B cell (primary cell): ENCODE measurements at regions not wholly inside any gene's neighbourhood (a gene's known extent, or its start where the extent isn't known, plus 50 kb on each side); places are given as distances from the start of the nearest gene placed in this dataset.

Experiments
- ATAC-seq: fragments of 200-7000 bp; cut with Tn5 transposase; one replicate; pipeline ENCODE4 v1.10.0; 2021; ENCODE audit warnings: low read depth, mild to moderate bottlenecking, moderate number of reproducible peaks, moderate library complexity
- CTCF ChIA-PET: fragments of 350-600 bp; sonication (Branson Sonifier 250); formaldehyde crosslinking; loops from one replicate; lab custom pipeline; 2021; ENCODE audit warnings: antibody characterized with exemption, inconsistent platforms; lab: Charles Lee
- POLR2A ChIA-PET: fragments of 350-600 bp; sonication (Branson Sonifier 250); formaldehyde crosslinking; loops from one replicate; lab custom pipeline; 2021; ENCODE audit warnings: antibody characterized with exemption; lab: Charles Lee
- DNase-seq: peaks from one replicate; pipeline ENCODE4 v3.0.0; 2013
- H2AFZ ChIP-seq: 2 replicates; pipeline ENCODE4 v1.6.1; 2012; ENCODE audit warnings: mild to moderate bottlenecking, low read depth, low read length; ENCODE audit not compliant: insufficient read depth, poor library complexity, severe bottlenecking
- H3K27ac ChIP-seq, 2 donors: 1 replicate in 1 of 2; 2 replicates in 1 of 2; pipeline ENCODE4 v1.5.1; 2012 to 2013; ENCODE audit warnings: low read length in 2 of 2, mild to moderate bottlenecking in 2 of 2, moderate library complexity in 1 of 2
- H3K27me3 ChIP-seq, 4 experiments: fragments of 200-600 bp in 1 of 4; sonication (generic) in 1 of 4; replicated peaks in 1 of 4; 1 replicate in 2 of 4; 2 replicates in 2 of 4; pipeline versions ENCODE4 v1.6.1 to v1.7.0; 2013 to 2016; ENCODE audit warnings: low read length in 3 of 4, mild to moderate bottlenecking in 2 of 4, mixed read lengths in 1 of 4, moderate library complexity in 1 of 4; ENCODE audit not compliant: insufficient read depth in 4 of 4, control insufficient read depth in 3 of 4; ENCODE audit errors: control extremely low read depth in 1 of 4
- H3K36me3 ChIP-seq, 2 experiments: replicated peaks in 1 of 2; 1 replicate in 1 of 2; 2 replicates in 1 of 2; pipeline versions ENCODE4 v1.6.1 to v1.7.1; 2013; ENCODE audit warnings: low read length in 1 of 2; ENCODE audit not compliant: insufficient read depth in 2 of 2, control insufficient read depth in 1 of 2; ENCODE audit errors: control extremely low read depth in 1 of 2, extremely low read depth in 1 of 2
- H3K4me1 ChIP-seq, 2 donors: fragments of 200-600 bp in 1 of 2; sonication (generic) in 1 of 2; 1 replicate in 1 of 2; 2 replicates in 1 of 2; pipeline versions ENCODE4 v1.5.1 to v1.6.1; 2013 to 2017; ENCODE audit warnings: low read length in 2 of 2; ENCODE audit not compliant: control insufficient read depth in 2 of 2, insufficient read depth in 2 of 2
- H3K4me2 ChIP-seq: replicated peaks from 2 replicates; pipeline ENCODE3; 2012; ENCODE audit warnings: mild to moderate bottlenecking, low read depth, low read length; ENCODE audit not compliant: poor library complexity, severe bottlenecking
- H3K4me3 ChIP-seq, 5 experiments: fragments of 200-600 bp in 1 of 5; sonication (generic) in 1 of 5; 1 replicate in 3 of 5; 2 replicates in 2 of 5; pipeline versions ENCODE4 v1.5.1 to v1.7.0; 2011 to 2016; ENCODE audit warnings: low read length in 4 of 5, mild to moderate bottlenecking in 4 of 5, low read depth in 2 of 5, control low read depth in 1 of 5, moderate library complexity in 1 of 5; ENCODE audit not compliant: insufficient read depth in 1 of 5; ENCODE audit errors: control extremely low read depth in 1 of 5, extremely low read depth in 1 of 5
- H3K79me2 ChIP-seq: fragments of 200-600 bp; sonication (generic); one replicate; pipeline ENCODE4 v1.6.0; 2016; ENCODE audit warnings: low read length; ENCODE audit not compliant: control insufficient read depth, insufficient read depth
- H3K9ac ChIP-seq: fragments of 200-600 bp; sonication (generic); 2 replicates; pipeline ENCODE4 v1.6.1; 2017; ENCODE audit warnings: mild to moderate bottlenecking, low read length, moderate library complexity
- H3K9me3 ChIP-seq, 3 donors: one replicate each; pipeline versions ENCODE4 v1.6.1 to v1.7.1; 2013; ENCODE audit warnings: low read length in 2 of 3; ENCODE audit not compliant: control insufficient read depth in 2 of 3, insufficient read depth in 1 of 3; ENCODE audit errors: control extremely low read depth in 1 of 3
- H4K20me1 ChIP-seq: 2 replicates; pipeline ENCODE4 v1.6.0; 2012; ENCODE audit warnings: mild to moderate bottlenecking, low read length; ENCODE audit not compliant: insufficient read depth, control insufficient read depth, poor library complexity, severe bottlenecking
- H3K27ac Mint-ChIP-seq: one replicate; pipeline ENCODE4 v1.8.0; 2021; ENCODE audit warnings: mixed read lengths
- H3K27me3 Mint-ChIP-seq: one replicate; pipeline ENCODE4 v1.8.0; 2021; ENCODE audit warnings: mixed read lengths
- H3K4me1 Mint-ChIP-seq: one replicate; pipeline ENCODE4 v1.8.0; 2021; ENCODE audit warnings: mixed read lengths
- H3K4me3 Mint-ChIP-seq: one replicate; pipeline ENCODE4 v1.8.0; 2021; ENCODE audit warnings: mixed read lengths
- H3K9me3 Mint-ChIP-seq: one replicate; pipeline ENCODE4 v1.8.0; 2022; ENCODE audit warnings: mixed read lengths; ENCODE audit not compliant: insufficient read depth
- EZH2 ChIP-seq: IDR thresholded peaks from 2 replicates; pipeline ENCODE4 v1.6.1; 2012; ENCODE audit warnings: borderline replicate concordance, low read depth, mild to moderate bottlenecking, moderate library complexity, low read length; ENCODE audit not compliant: insufficient read depth, poor library complexity, severe bottlenecking
- WGBS: methylation state at CpG from one replicate; pipeline ENCODE4 v1.1.5; 2013; ENCODE audit warnings: missing lambda C conversion rate; ENCODE audit not compliant: insufficient coverage; 5-methylcytosine and 5-hydroxymethylcytosine counted together
- intact Hi-C: fragments of 100-400 bp; cut with micrococcal nuclease; formaldehyde crosslinking; loops from one replicate; pipeline ENCODE4 v1.10.0; 2022
- TF ChIP-seq, protein P1 (sequence below): fragments of 200-600 bp; IDR thresholded peaks from one replicate; pipeline ENCODE4 v1.8.0; 2022; ENCODE audit warnings: antibody characterized with exemption, mild to moderate bottlenecking

DNA sequence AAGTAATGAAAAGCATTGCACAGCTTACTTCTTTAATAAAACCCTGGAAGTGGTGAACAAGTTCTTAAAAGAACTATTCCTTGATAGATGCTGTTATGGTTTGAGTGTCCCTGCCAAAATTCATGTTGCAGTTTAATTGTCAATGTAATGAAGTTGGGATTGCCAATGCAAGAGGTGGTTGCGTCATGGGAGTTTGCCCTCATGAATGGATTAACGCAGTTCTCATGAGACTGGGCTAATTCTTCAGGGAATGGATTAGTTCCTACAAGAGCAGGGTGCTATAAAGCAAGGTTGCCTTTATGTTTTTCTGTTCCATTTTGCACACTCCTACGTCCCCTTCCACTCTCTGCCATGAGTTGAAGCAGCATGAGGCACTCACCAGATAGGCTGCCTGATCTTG, 446.7 kb upstream of the B3GALT2 start:
- intact Hi-C loops, result no loop called here
- CTCF ChIA-PET, result no interaction called here
- no peak overlapping the region for H3K27ac Mint-ChIP-seq

GRCh38 chr1:193631306-193631705, 444.9 kb upstream of the B3GALT2 start:
- Histone ChIP-seq H3K27ac (no peak overlapping the region), H3K4me3 (no peak overlapping the region), H2AFZ (no peak overlapping the region), H3K4me1 (no peaks in the 10 kb centered on the region), H3K4me2 (no peak overlapping the region), H3K9me3 (no peaks in the 10 kb centered on the region), H3K27me3 (no peaks in the 10 kb centered on the region), H3K36me3 (no peaks in the 10 kb centered on the region), H3K79me2 (no peaks in the 10 kb centered on the region), H3K9ac (no peak overlapping the region), H4K20me1 (no peaks in the 10 kb centered on the region)
- WGBS, result 40% methylated on average over 1 of the region's 3 CpGs
- no peak overlapping the region for H3K27ac Mint-ChIP-seq
- ChIA-PET POLR2A (no interaction called here), CTCF (no interaction called here)
- DNase-seq (no peak), ATAC-seq (no peak)
- H3K4me1 Mint-ChIP-seq, result no peaks in the 10 kb centered on the region
- no peak overlapping the region for H3K4me3 Mint-ChIP-seq
- H3K9me3 Mint-ChIP-seq, result no peaks in the 10 kb centered on the region
- intact Hi-C loops, result no loop called here
- H3K27me3 Mint-ChIP-seq, result peaks cover 15% of the 10 kb centered on the region
- no peak for TF ChIP-seq EZH2
- TF ChIP-seq, protein P1, sequence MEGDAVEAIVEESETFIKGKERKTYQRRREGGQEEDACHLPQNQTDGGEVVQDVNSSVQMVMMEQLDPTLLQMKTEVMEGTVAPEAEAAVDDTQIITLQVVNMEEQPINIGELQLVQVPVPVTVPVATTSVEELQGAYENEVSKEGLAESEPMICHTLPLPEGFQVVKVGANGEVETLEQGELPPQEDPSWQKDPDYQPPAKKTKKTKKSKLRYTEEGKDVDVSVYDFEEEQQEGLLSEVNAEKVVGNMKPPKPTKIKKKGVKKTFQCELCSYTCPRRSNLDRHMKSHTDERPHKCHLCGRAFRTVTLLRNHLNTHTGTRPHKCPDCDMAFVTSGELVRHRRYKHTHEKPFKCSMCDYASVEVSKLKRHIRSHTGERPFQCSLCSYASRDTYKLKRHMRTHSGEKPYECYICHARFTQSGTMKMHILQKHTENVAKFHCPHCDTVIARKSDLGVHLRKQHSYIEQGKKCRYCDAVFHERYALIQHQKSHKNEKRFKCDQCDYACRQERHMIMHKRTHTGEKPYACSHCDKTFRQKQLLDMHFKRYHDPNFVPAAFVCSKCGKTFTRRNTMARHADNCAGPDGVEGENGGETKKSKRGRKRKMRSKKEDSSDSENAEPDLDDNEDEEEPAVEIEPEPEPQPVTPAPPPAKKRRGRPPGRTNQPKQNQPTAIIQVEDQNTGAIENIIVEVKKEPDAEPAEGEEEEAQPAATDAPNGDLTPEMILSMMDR, result no peak

More for the DNA sequence above, 446.7 kb upstream of the B3GALT2 start:
- H3K4me3 Mint-ChIP-seq, result no peak overlapping the region
- Histone ChIP-seq H3K9me3 (no peaks in the 10 kb centered on the region), H3K27ac (no peak overlapping the region), H3K36me3 (no peaks in the 10 kb centered on the region), H3K27me3 (no peaks in the 10 kb centered on the region), H3K4me1 (no peaks in the 10 kb centered on the region), H4K20me1 (no peaks in the 10 kb centered on the region), H3K79me2 (no peaks in the 10 kb centered on the region), H3K4me2 (no peak overlapping the region), H2AFZ (no peak overlapping the region), H3K9ac (no peak overlapping the region), H3K4me3 (no peak overlapping the region)
- WGBS, result 89% methylated on average over 3 of the region's 3 CpGs
- H3K4me1 Mint-ChIP-seq, result no peaks in the 10 kb centered on the region
- no peaks in the 10 kb centered on the region for H3K9me3 Mint-ChIP-seq
- no peak for DNase-seq
- no peak for TF ChIP-seq EZH2
- TF ChIP-seq, protein P1, result no peak
- peaks cover 15% of the 10 kb centered on the region for H3K27me3 Mint-ChIP-seq
- POLR2A ChIA-PET, result no interaction called here
- no peak for ATAC-seq
